ENCODE measurements at regions not wholly inside any gene's neighbourhood (a gene's known extent, or its start where the extent isn't known, plus 50 kb on each side); places are given as distances from the start of the nearest gene placed in this dataset.

DNA sequence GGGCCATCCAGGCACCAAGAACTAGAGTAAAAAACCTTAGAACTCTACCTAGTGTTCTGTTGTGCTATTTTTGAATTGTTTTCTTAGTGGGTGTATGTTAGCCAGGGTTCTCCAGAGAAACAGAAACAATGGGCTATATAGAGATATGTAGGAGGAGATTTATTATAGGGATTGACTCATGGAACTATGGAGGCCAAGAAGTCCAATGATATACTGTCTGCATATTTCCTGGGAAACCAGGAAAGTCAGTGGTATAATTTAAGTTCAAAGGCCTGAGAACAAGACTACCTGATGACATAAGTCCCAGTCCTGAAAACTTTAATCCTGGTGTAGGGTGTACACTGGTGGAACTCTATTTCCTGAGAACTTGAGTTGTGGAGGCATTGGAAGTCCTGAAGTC is 108.7 kb upstream of the ACVR1 start:
- H3K4me1 ChIP-seq (ENCODE audit: insufficient read depth, low read length) = no peaks in the 10 kb centered on the region
- no peak for TF ChIP-seq EZH2phosphoT487 (IDR thresholded peaks at IDR 0.05; ENCODE audit: borderline replicate concordance, low read length)
- TF ChIP-seq, protein P1, sequence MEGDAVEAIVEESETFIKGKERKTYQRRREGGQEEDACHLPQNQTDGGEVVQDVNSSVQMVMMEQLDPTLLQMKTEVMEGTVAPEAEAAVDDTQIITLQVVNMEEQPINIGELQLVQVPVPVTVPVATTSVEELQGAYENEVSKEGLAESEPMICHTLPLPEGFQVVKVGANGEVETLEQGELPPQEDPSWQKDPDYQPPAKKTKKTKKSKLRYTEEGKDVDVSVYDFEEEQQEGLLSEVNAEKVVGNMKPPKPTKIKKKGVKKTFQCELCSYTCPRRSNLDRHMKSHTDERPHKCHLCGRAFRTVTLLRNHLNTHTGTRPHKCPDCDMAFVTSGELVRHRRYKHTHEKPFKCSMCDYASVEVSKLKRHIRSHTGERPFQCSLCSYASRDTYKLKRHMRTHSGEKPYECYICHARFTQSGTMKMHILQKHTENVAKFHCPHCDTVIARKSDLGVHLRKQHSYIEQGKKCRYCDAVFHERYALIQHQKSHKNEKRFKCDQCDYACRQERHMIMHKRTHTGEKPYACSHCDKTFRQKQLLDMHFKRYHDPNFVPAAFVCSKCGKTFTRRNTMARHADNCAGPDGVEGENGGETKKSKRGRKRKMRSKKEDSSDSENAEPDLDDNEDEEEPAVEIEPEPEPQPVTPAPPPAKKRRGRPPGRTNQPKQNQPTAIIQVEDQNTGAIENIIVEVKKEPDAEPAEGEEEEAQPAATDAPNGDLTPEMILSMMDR (conservative IDR thresholded peaks at IDR 0.05; ENCODE audit: low read depth, low read length) = no peak
- no peak for TF ChIP-seq EZH2 (IDR thresholded peaks at IDR 0.05; ENCODE audit: low read length, unreplicated experiment)
- no TSS peak for BruUV-seq (replicated peaks)
- no peak overlapping the region for H3K9ac ChIP-seq (ENCODE audit: low read length)
- CTCF ChIA-PET = no interaction called here
- H3K79me2 ChIP-seq (ENCODE audit: low read length) = no peaks in the 10 kb centered on the region
- no peak overlapping the region for H3K27ac ChIP-seq (ENCODE audit: low read length)
- no peak overlapping the region for H3K4me2 ChIP-seq (ENCODE audit: low read length)
- H3K9me3 ChIP-seq (ENCODE audit: low read length) = no peaks in the 10 kb centered on the region
- DNase-seq = no peak
- no peaks in the 10 kb centered on the region for H3F3A ChIP-seq (ENCODE audit: low read length, unreplicated experiment)
- no peaks in the 10 kb centered on the region for H3K36me3 ChIP-seq (ENCODE audit: low read depth, low read length)
- intact Hi-C loops (cut with micrococcal nuclease) = no loop called here
- no peak for ATAC-seq
- no peaks in the 10 kb centered on the region for H3K9me2 ChIP-seq (replicated peaks; ENCODE audit: low read length)
- H2AFZ ChIP-seq (ENCODE audit: low read length) = no peak overlapping the region
- H3K27me3 ChIP-seq (ENCODE audit: low read length) = no peaks in the 10 kb centered on the region
- POLR2A ChIA-PET (ENCODE audit: unreplicated experiment) = no interaction called here
- no peak overlapping the region for H3K4me3 ChIP-seq (ENCODE audit: low read length)
- no peaks in the 10 kb centered on the region for H4K20me1 ChIP-seq (ENCODE audit: low read length)

GRCh38 chr2:157980020-157980419 is 103.9 kb upstream of the ACVR1 start:
- ATAC-seq = no peak
- H3K27ac ChIP-seq (ENCODE audit: low read length) = no peak overlapping the region
- intact Hi-C loops (cut with micrococcal nuclease) = no loop called here
- DNase-seq = no peak
- H3K79me2 ChIP-seq (ENCODE audit: low read length) = no peaks in the 10 kb centered on the region
- no peak overlapping the region for H3K4me3 ChIP-seq (ENCODE audit: low read length)
- no peaks in the 10 kb centered on the region for H3K9me2 ChIP-seq (replicated peaks; ENCODE audit: low read length)
- no peaks in the 10 kb centered on the region for H4K20me1 ChIP-seq (ENCODE audit: low read length)
- H3K9me3 ChIP-seq (ENCODE audit: low read length) = 0 out of 2 replicates have a peak, but pooled peaks cover 4% of the 10 kb centered on the region
- no peaks in the 10 kb centered on the region for H3F3A ChIP-seq (ENCODE audit: low read length, unreplicated experiment)
- CTCF ChIA-PET = no interaction called here
- no peak overlapping the region for H3K4me2 ChIP-seq (ENCODE audit: low read length)
- H3K4me1 ChIP-seq (ENCODE audit: insufficient read depth, low read length) = no peaks in the 10 kb centered on the region
- TF ChIP-seq, protein P1 (conservative IDR thresholded peaks at IDR 0.05; ENCODE audit: low read depth, low read length) = no peak
- TF ChIP-seq EZH2phosphoT487 (IDR thresholded peaks at IDR 0.05; ENCODE audit: borderline replicate concordance, low read length) (no peak), EZH2 (IDR thresholded peaks at IDR 0.05; ENCODE audit: low read length, unreplicated experiment) (no peak)
- POLR2A ChIA-PET (ENCODE audit: unreplicated experiment) = no interaction called here
- H3K36me3 ChIP-seq (ENCODE audit: low read depth, low read length) = no peaks in the 10 kb centered on the region
- no peaks in the 10 kb centered on the region for H3K27me3 ChIP-seq (ENCODE audit: low read length)
- H2AFZ ChIP-seq (ENCODE audit: low read length) = no peak overlapping the region
- no peak overlapping the region for H3K9ac ChIP-seq (ENCODE audit: low read length)
- no TSS peak for BruUV-seq (replicated peaks)

- no TSS peak for BruUV-seq (replicated peaks)
- ATAC-seq (no peak; the same call in 1 of the 2 replicates), DNase-seq (peak; percentile 64)
- Histone ChIP-seq H3K4me2 (ENCODE audit: low read length) (no peak overlapping the region), H4K20me1 (ENCODE audit: low read length) (no peaks in the 10 kb centered on the region), H2AFZ (ENCODE audit: low read length) (peak overlapping the region; percentile 30; the same call in 1 of the 2 replicates), H3K9ac (ENCODE audit: low read length) (peak overlapping the region; percentile 27; the same call in 1 of the 2 replicates), H3K4me1 (ENCODE audit: insufficient read depth, low read length) (peaks cover 12% of the 10 kb centered on the region), H3K9me2 (replicated peaks; ENCODE audit: low read length) (no peaks in the 10 kb centered on the region), H3K27me3 (ENCODE audit: low read length) (no peaks in the 10 kb centered on the region), H3F3A (ENCODE audit: low read length, unreplicated experiment) (no peaks in the 10 kb centered on the region), H3K4me3 (ENCODE audit: low read length) (no peak overlapping the region), H3K79me2 (ENCODE audit: low read length) (no peaks in the 10 kb centered on the region), H3K9me3 (ENCODE audit: low read length) (no peaks in the 10 kb centered on the region), H3K36me3 (ENCODE audit: low read depth, low read length) (no peaks in the 10 kb centered on the region), H3K27ac (ENCODE audit: low read length) (peak overlapping the region; percentile 55)
- ChIA-PET POLR2A (ENCODE audit: unreplicated experiment) (no interaction called here), CTCF (interaction anchor here (0.6 kb wide), 1 partner anchor 428 kb away, joined by 4 read pairs; no protein-coding TSS in a partner anchor)
- TF ChIP-seq EZH2 (IDR thresholded peaks at IDR 0.05; ENCODE audit: low read length, unreplicated experiment) = no peak
- TF ChIP-seq, protein P1 (conservative IDR thresholded peaks at IDR 0.05; ENCODE audit: low read depth, low read length) = no peak
- TF ChIP-seq EZH2phosphoT487 (IDR thresholded peaks at IDR 0.05; ENCODE audit: borderline replicate concordance, low read length) = no peak
- intact Hi-C loops (cut with micrococcal nuclease) = no loop called here
Observed at GRCh38 chr2:157971702-157972101, 95.6 kb upstream of the ACVR1 start.

Measured in PC-3 (cell line).